H9 (cell line): ENCODE measurements at regions not wholly inside any gene's neighbourhood (a gene's known extent, or its start where the extent isn't known, plus 50 kb on each side); places are given as distances from the start of the nearest gene placed in this dataset.

Experiments
- DNase-seq: peaks from one replicate; pipeline ENCODE4 v3.0.0-alpha.2; 2017
- H2AFZ ChIP-seq: one replicate; pipeline ENCODE4 v1.6.1; 2013; ENCODE audit warnings: mild to moderate bottlenecking, low read length, control low read depth, moderate library complexity
- H2AK5ac ChIP-seq: 2 replicates; pipeline ENCODE4 v1.6.1; 2013; ENCODE audit warnings: low read length, control low read depth, mixed read lengths; ENCODE audit not compliant: insufficient read length
- H2BK120ac ChIP-seq: one replicate; pipeline ENCODE4 v1.6.1; 2013; ENCODE audit warnings: low read depth, mild to moderate bottlenecking, low read length, control low read depth, inconsistent platforms; ENCODE audit not compliant: poor library complexity, severe bottlenecking
- H2BK12ac ChIP-seq: 2 replicates; pipeline ENCODE4 v1.6.1; 2013; ENCODE audit warnings: low read length, control low read depth, mixed read lengths, low read depth; ENCODE audit not compliant: insufficient read length
- H2BK15ac ChIP-seq: 2 replicates; pipeline ENCODE4 v1.6.1; 2013; ENCODE audit warnings: low read depth, low read length, control low read depth
- H2BK20ac ChIP-seq: one replicate; pipeline ENCODE4 v1.6.1; 2013; ENCODE audit warnings: low read depth, mild to moderate bottlenecking, low read length, control low read depth, inconsistent platforms; ENCODE audit not compliant: poor library complexity, severe bottlenecking
- H2BK5ac ChIP-seq: 2 replicates; pipeline ENCODE4 v1.6.1; 2013; ENCODE audit warnings: low read length, control low read depth, mixed read lengths; ENCODE audit not compliant: insufficient read length
- H3K14ac ChIP-seq: 2 replicates; pipeline ENCODE4 v1.6.1; 2013; ENCODE audit warnings: low read length, control low read depth; ENCODE audit not compliant: insufficient read depth
- H3K18ac ChIP-seq: 2 replicates; pipeline ENCODE4 v1.6.1; 2013; ENCODE audit warnings: low read depth, mild to moderate bottlenecking, mixed read lengths, low read length, control low read depth; ENCODE audit not compliant: insufficient read length
- H3K23ac ChIP-seq: 2 replicates; pipeline ENCODE4 v1.6.1; 2013; ENCODE audit warnings: low read length, control low read depth, mixed read lengths, low read depth; ENCODE audit not compliant: insufficient read length
- H3K23me2 ChIP-seq: 2 replicates; pipeline ENCODE4 v1.6.1; 2013; ENCODE audit warnings: low read depth, mild to moderate bottlenecking, mixed read lengths, low read length, control low read depth; ENCODE audit not compliant: insufficient read length, poor library complexity, severe bottlenecking
- H3K27ac ChIP-seq: 2 replicates; pipeline ENCODE4 v1.5.1; 2013; ENCODE audit warnings: low read length, control low read depth, mixed read lengths, low read depth; ENCODE audit not compliant: insufficient read length
- H3K27me3 ChIP-seq: 2 replicates; pipeline ENCODE4 v1.6.1; 2013; ENCODE audit warnings: low read length, control low read depth, inconsistent platforms; ENCODE audit not compliant: insufficient read depth
- H3K4ac ChIP-seq: 2 replicates; pipeline ENCODE4 v1.6.1; 2013; ENCODE audit warnings: low read depth, mild to moderate bottlenecking, control low read depth, inconsistent platforms, low read length, moderate library complexity
- H3K4me1 ChIP-seq: 2 replicates; pipeline ENCODE4 v1.6.1; 2013; ENCODE audit warnings: low read length, control low read depth, inconsistent platforms; ENCODE audit not compliant: insufficient read depth
- H3K4me2 ChIP-seq: 2 replicates; pipeline ENCODE4 v1.6.1; 2013; ENCODE audit warnings: low read length, control low read depth, mixed read lengths; ENCODE audit not compliant: insufficient read length, insufficient read depth
- H3K56ac ChIP-seq: 2 replicates; pipeline ENCODE4 v1.6.1; 2013; ENCODE audit warnings: low read depth, mild to moderate bottlenecking, mixed read lengths, low read length, control low read depth; ENCODE audit not compliant: insufficient read length
- H3K79me1 ChIP-seq: 2 replicates; pipeline ENCODE4 v1.6.1; 2013; ENCODE audit warnings: low read depth, mild to moderate bottlenecking, moderate library complexity, low read length, control low read depth, inconsistent platforms; ENCODE audit not compliant: insufficient read depth, poor library complexity, severe bottlenecking
- H3K79me2 ChIP-seq: 2 replicates; pipeline ENCODE4 v1.6.1; 2013; ENCODE audit warnings: low read length, control low read depth, inconsistent platforms; ENCODE audit not compliant: insufficient read depth
- H3K9ac ChIP-seq: 2 replicates; pipeline ENCODE4 v1.6.1; 2013; ENCODE audit warnings: low read length, control low read depth, mixed read lengths; ENCODE audit not compliant: insufficient read length; ENCODE audit errors: extremely low read depth
- H3K9me3 ChIP-seq: one replicate; pipeline ENCODE4 v1.6.1; 2013; ENCODE audit warnings: low read depth, low read length, inconsistent platforms; ENCODE audit not compliant: control insufficient read depth
- H3T11ph ChIP-seq: one replicate; pipeline ENCODE4 v1.6.1; 2013; ENCODE audit warnings: mild to moderate bottlenecking, low read length, control low read depth, inconsistent platforms
- H4K20me1 ChIP-seq: one replicate; pipeline ENCODE4 v1.6.1; 2013; ENCODE audit not compliant: control insufficient read depth, insufficient read length, insufficient read depth
- H4K5ac ChIP-seq: 2 replicates; pipeline ENCODE4 v1.6.1; 2013; ENCODE audit warnings: low read depth, mild to moderate bottlenecking, mixed read lengths, low read length, control low read depth; ENCODE audit not compliant: insufficient read length
- H4K8ac ChIP-seq: replicated peaks from 2 replicates; pipeline ENCODE4 v1.6.1; 2013; ENCODE audit warnings: low read length, control low read depth, mixed read lengths, low read depth; ENCODE audit not compliant: insufficient read length
- H4K91ac ChIP-seq: 2 replicates; pipeline ENCODE4 v1.6.1; 2013; ENCODE audit warnings: low read depth, mild to moderate bottlenecking, moderate library complexity, mixed read lengths, low read length, control low read depth; ENCODE audit not compliant: insufficient read length
- H3K27ac Mint-ChIP-seq, 3 experiments: 2 replicates in 2 of 3; 3 replicates in 1 of 3; pipeline ENCODE4 v1.8.0; 2020 to 2021; ENCODE audit warnings: mixed read lengths in 3 of 3, mild to moderate bottlenecking in 1 of 3, moderate library complexity in 1 of 3
- H3K27me3 Mint-ChIP-seq: 2 replicates; pipeline ENCODE4 v1.8.0; 2021; ENCODE audit warnings: low read depth, mild to moderate bottlenecking, moderate library complexity, mixed read lengths
- H3K36me3 Mint-ChIP-seq, 3 experiments: 2 replicates in 2 of 3; 3 replicates in 1 of 3; pipeline ENCODE4 v1.8.0; 2020 to 2021; ENCODE audit warnings: low read depth in 3 of 3, mixed read lengths in 3 of 3; ENCODE audit not compliant: insufficient read depth in 1 of 3
- H3K4me1 Mint-ChIP-seq, 2 experiments: 2 replicates each; pipeline ENCODE4 v1.8.0; 2020; ENCODE audit warnings: mixed read lengths in 2 of 2
- H3K4me3 Mint-ChIP-seq, 2 experiments: 2 replicates in 1 of 2; 3 replicates in 1 of 2; pipeline ENCODE4 v1.8.0; 2020 to 2021; ENCODE audit warnings: mild to moderate bottlenecking in 2 of 2, mixed read lengths in 2 of 2, moderate library complexity in 1 of 2
- H3K9me3 Mint-ChIP-seq, 2 experiments: 2 replicates in 1 of 2; 3 replicates in 1 of 2; pipeline ENCODE4 v1.8.0; 2020; ENCODE audit warnings: mild to moderate bottlenecking in 2 of 2, mixed read lengths in 2 of 2, moderate library complexity in 1 of 2
- CTCF ChIP-seq: fragments of 200-600 bp; sonication (generic); conservative IDR thresholded peaks from 3 replicates; pipeline ENCODE4 v1.8.0; 2021; ENCODE audit warnings: antibody characterized with exemption, mild to moderate bottlenecking
- WGBS: extraction: QIAGEN DNeasy Blood & Tissue Kit; methylation state at CpG from one replicate; pipeline ENCODE4 v1.1.7; 2013; ENCODE audit warnings: missing lambda C conversion rate, low lambda C conversion rate, mixed read lengths; ENCODE audit not compliant: insufficient read length; ENCODE audit errors: extremely low coverage; 5-methylcytosine and 5-hydroxymethylcytosine counted together

- Mint-ChIP-seq H3K36me3 (no peaks in the 10 kb centered on the region), H3K4me3 (no peak overlapping the region), H3K4me1 (peaks cover 9 to 12% of the 10 kb centered on the region in 2 experiments), H3K27ac (no peak overlapping the region), H3K9me3 (no peaks in the 10 kb centered on the region), H3K27me3 (peaks cover 87% of the 10 kb centered on the region)
- DNase-seq, result no peak
- no peaks in the 10 kb centered on the region for H3K9me3 ChIP-seq
- no peak overlapping the region for H2BK5ac ChIP-seq
- no peak overlapping the region for H2AK5ac ChIP-seq
- WGBS, result no CpG with 5 or more reads among the region's 5 CpGs
- no peaks in the 10 kb centered on the region for H4K20me1 ChIP-seq
- no peak overlapping the region for H3K27ac ChIP-seq
- H3K23me2 ChIP-seq, result no peaks in the 10 kb centered on the region
- no peak for TF ChIP-seq CTCF
- H3K79me2 ChIP-seq, result no peaks in the 10 kb centered on the region
- H3K4me1 ChIP-seq, result no peaks in the 10 kb centered on the region
- no peak overlapping the region for H4K5ac ChIP-seq
- no peak overlapping the region for H3K4me2 ChIP-seq
- no peak overlapping the region for H3K9ac ChIP-seq
- no peaks in the 10 kb centered on the region for H3K79me1 ChIP-seq
- no peak overlapping the region for H2BK120ac ChIP-seq
- no peak overlapping the region for H3K4ac ChIP-seq
- H2AFZ ChIP-seq, result no peak overlapping the region
- no peak overlapping the region for H2BK20ac ChIP-seq
- H2BK12ac ChIP-seq, result no peak overlapping the region
- no peak overlapping the region for H3K18ac ChIP-seq
- no peak overlapping the region for H3K56ac ChIP-seq
- H3T11ph ChIP-seq, result no peak overlapping the region
- H3K23ac ChIP-seq, result no peak overlapping the region
- no peak overlapping the region for H2BK15ac ChIP-seq
- no peak overlapping the region for H3K14ac ChIP-seq
- no peak overlapping the region for H4K91ac ChIP-seq
- H4K8ac ChIP-seq, result no peak overlapping the region
- no peaks in the 10 kb centered on the region for H3K27me3 ChIP-seq
These were observed 222.1 kb upstream of the NR2F2 start for GRCh38 chr15:96108405-96108804.
